KBM-7 (cell line): ENCODE measurements at regions not wholly inside any gene's neighbourhood (a gene's known extent, or its start where the extent isn't known, plus 50 kb on each side); places are given as distances from the start of the nearest gene placed in this dataset.
A peak's percentile ranks its signal among the peaks of the same experiment; 100 is the strongest.
"Not testable (repeated sequence)": the region's sequence is repeated elsewhere in the genome, so short reads cannot be mapped to it uniquely, and the experiment has no call there.

ENCODE experiments used
- DNase-seq: peaks from one replicate; pipeline ENCODE4 v3.0.0-alpha.2; 2015
- in situ Hi-C: fragments of 300-500 bp; cut with MboI; formaldehyde crosslinking; loops from 2 replicates; pipeline ENCODE4 v1.14.3; 2020; ENCODE audit warnings: low sequenced_read_pairs, low pct_unique_long_range_greater_than_20kb, mixed read lengths

DNA sequence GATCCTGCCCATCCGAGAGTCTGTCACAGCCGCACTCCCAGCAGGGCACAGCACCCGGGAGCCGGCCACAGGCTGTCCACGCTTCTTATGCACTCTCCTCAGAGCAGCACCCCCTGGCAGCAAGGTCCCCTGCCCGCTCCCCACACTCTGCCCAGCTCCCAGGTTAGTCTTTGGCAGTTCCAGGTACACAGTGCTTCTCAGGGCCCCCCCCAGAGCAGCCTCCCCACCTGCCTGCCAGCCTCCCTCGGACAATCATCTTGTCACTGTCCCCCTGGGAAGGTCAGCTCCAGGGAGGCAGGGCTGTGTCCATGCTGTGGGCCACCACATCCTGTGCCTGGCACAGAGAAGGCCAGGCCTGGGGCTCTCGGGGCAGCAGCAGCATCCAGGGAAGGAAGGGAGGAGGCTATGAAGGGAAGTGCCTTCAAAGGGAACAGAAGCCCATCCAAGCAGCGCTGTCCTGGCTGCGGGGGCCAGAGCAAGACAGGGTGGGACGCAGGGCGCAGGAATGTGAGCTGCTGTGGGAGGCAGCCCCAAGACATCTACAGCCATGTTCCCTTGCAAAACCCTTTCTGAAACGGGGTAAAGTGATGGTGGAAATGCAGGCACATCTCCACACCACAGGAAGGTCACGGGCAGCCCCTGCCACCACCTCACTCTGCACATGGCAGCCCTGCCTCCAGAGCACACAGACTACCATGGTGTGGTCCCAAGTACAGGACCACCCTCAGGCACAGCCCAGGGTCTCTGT, 68.6 kb upstream of the ADAMTS2 start:
- no peak for DNase-seq
- in situ Hi-C loops: no loop called here

DNA sequence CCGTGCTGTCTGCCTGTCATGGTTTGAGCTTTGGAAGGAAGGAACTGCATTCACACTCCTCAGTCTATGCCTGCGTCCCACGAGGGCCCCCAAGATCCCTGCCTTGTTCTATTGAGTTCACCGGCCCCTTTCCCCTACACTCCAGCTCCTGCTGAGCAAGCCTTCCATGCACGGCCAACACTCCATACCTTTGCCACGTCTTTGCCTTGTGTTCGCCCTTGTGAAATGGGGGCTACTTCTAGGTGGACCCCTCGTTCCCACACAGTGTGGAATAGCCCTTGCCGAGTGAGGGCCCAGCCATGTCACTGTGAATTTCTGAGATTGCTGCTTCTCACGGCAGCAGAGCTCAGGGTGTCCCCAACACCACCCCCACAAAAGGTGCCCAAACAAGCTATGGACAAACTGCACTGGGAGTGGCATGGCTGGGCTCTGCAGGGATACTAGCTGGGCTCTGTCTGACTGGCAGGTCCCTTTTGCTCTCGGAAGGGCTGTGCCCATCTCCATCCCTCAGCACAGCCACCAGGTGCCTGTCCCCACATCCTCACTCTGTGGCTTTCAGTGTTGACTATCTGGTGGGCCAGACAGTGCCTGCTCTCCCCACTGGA, 67.9 kb upstream of the ADAMTS2 start:
- in situ Hi-C loops: no loop called here
- DNase-seq: no peak

DNA sequence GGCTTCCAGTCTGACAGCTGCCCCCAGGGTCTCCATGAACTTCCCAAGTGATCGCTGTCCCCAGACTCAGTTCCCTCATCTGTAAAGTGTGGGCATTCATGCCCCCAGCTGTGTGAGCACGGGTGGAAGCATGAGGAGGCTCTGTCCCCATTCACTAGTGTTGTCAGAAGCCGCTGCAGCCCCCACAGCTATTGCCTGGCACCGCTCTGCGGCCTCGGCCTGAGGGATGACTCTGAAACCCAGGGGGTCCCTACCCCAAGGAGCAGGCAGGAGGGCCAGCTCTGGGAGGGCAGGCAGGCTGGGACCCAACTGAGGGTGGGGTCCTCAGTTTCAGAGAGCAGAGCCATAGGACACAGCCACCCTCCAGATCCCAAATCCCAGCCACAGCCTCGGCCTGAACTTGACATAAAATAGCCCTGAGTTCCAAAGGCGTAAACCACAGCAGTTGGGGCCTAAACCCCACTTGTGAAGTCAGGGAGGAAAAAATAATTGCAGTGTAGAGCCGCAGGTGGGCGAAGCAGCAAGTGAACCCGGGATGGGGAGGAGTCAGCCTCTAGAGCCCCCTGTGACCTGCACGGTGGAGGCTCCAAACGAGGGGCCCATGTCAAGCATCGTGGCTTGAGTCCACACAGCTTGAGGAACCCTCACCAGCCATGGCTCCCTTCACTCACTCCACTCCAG, 66.0 kb upstream of the ADAMTS2 start:
- in situ Hi-C loops: no loop called here
- DNase-seq: no peak

DNA sequence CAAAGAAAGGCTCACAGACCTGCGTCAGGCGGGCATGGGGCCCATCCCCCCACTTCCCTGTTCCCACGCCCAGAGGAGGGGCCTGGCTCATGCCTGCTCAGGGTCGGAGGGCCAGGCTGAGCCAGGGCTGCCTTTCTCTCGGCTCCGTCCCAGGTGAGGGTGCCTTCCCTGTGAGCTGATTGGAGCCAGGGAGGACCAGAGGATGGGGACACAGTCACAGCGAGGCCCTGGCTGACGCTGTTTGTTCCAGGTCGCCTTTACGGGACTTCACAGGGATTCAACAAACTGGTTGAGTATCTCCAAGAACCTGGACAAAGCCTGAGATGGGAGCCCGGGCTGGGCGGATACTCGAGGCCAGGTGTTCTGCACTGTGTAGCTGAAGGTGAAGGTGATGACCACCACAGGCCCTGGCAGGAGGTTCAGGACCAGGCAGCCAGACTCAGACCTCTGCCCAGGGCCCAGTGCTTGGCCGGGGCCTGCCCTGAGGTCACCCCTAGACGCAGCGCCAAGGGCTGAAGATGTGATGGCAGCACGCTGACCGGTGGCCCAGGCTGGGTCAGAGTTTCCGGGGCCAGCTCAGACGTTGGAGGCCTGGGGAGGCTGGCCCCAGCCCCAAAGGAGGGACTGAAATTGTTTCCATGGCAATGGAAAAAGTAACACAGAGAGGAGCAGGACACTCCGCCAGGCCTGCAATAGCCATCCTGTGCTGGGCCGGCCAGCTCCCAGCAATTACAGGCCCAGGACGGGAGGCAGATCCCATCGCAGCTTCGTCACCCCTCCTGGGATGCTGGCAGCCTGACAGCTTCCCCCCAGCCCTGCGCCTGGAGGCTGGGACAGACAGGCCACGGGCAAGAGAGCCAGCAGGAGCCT, 65.3 kb upstream of the ADAMTS2 start:
- in situ Hi-C loops: no loop called here

DNA sequence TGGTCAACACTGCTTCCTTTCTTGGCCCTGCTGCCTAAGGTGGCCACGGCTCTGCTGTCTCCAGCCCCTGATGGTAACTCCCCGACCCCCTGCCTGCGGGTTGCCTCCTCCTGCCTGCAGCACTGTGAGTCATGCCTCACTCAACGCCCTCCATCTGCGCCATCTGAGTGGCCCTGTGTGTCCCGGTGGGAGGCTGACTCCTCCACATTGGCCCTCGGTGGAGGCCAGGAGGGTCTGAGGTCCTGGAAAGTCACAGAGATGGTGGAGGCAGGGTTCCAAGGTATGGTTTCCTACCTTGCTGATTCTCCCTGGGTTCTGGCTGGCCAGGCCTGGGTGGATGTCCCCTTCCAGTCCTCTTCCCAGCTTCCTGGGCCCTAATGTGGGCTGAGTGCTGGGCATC, 64.5 kb upstream of the ADAMTS2 start:
- no peak for DNase-seq
- in situ Hi-C loops: no loop called here

More for the DNA sequence above, 65.3 kb upstream of the ADAMTS2 start:
- no peak for DNase-seq

DNA sequence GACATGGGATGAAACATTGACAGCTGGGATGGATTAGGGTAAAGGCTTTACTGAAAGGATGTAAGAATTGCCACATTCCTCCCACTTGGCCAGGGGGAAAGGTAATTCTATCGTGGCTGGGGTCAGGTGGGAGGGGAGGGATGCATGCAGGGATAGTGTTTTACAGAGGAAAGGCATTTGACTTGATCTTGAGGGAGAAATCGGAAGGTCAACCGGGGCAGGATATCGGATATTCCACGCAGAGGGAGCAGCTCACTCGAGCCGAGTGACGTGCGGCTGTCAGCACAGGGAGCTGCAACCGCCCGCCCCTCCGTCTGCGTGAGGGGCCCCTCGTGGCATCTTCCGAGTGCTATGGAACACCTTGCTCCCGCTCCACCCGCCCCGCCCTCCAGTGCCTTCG, 63.4 kb upstream of the ADAMTS2 start:
- in situ Hi-C loops: no loop called here

DNA sequence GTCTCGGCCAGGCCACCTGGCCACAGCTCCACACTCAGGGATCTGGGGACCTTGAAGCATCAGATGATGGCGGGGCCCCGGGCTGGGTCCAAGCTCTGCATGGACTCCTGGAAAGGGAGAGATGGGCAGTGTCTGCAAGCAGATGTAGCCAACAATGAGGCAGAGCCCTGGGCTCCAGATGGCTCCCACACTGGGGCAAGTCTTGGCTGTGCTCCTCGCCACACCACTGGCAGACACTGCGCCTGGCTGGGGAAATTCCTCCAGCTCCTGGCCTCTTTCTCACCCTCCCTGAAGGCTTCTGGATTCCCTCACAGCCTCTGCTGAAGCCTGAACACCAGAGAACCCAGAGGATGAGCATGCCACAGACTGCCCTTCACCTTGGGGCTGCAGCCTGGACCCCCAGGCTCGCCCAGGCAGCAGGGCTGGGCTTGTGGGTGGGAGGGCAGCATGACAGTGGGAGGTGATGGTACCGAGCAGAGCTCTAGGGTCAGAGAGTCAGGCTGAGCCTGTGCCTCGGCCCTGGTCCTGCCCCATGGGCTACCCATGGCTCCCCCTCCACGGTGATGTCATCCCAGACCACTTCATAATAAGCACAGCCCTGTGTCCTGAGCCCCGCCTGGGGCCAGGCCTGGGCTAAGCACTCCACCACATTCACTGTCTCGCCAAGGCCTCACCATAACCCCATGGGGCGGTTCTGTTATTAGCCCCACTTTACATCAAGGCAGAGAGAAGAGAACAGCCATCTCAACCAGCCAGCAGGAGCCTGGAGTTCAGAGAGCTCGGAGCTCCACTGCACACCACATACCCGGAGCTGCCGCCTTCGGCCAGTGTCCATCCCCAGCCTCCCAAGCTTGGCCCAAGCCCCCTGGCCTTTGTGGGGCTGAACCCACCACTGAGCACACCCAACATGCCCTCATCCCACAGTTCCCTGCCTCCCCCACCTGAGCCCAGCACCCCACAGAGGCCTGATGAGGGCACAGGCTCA, 62.2 kb upstream of the ADAMTS2 start:
- in situ Hi-C loops: no loop called here
- DNase-seq: no peak

More for the DNA sequence above, 63.4 kb upstream of the ADAMTS2 start:
- no peak for DNase-seq

DNA sequence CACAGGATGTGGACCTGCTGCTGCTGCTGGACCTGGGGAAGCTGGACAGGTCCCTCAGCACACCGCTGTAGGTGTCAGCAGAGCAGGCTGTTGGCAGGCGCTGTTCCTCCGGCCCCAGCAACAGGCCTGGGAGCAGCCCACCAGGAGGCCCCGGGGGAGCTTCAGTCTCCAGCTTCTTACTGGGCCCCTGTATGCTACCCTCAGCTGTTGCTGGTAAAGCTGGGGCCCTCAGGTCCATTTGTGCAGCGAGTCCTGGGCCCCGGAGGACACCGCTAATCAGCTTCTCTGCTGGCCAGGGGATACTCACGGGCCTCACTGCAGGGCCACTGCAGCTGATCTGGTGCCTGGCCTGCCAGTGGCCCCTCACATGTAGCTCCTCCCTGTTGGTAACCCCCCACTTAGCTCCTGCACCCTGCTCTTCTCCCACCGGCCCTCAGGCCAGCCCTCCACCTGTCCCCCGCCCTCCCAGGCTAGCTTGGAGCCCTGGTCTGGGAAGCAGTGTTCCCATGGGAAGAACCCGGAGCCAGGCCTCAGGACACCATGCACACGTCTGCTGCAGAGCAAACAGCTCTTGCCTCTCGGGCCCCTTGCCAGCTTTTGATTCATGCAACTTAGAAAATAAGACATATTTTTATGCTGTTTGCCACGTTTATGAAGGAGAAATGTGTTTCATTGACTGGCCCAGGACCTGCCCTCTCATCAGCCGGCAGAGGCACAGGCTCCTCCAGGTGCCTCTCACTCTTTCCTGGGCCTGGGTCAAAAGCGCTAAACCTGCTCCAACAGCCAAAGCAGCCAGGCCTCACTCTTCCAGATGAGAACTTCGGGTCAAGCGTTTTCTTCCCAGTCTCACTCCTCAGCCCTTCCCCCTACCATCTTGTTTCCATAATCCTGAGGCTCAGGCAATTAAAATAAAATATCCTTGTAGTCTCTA, 61.0 kb upstream of the ADAMTS2 start:
- in situ Hi-C loops: no loop called here
- no peak for DNase-seq

DNA sequence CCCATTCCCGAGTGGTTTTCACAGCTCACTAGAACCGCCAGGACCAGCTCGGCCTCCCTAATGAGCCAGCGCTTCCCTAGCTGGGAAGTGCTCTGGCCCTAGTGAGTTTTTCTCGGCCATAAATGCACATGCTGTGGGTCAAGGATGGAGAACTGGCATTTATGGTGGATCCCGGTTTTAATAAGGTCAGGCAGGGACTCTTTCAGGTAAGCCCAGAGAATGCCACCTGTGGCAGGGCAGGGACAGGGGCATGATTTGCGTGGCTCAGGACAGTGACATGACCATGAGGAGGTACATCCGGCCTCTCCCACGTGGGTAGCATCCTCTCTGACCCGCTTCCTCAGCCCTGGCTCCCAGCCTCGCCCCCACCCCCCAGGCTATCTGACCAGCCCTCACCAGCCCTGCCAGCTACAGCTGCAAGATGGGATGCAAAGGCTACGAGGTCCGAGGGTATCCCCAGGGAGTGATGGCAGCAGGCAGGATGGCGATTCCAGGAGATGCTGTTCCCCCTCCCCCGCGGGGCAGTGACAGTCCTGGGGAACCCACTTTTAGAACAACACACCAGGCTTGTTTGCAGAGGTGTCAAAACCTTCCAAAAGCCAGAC, 60.3 kb upstream of the ADAMTS2 start:
- no peak for DNase-seq
- in situ Hi-C loops: no loop called here

DNA sequence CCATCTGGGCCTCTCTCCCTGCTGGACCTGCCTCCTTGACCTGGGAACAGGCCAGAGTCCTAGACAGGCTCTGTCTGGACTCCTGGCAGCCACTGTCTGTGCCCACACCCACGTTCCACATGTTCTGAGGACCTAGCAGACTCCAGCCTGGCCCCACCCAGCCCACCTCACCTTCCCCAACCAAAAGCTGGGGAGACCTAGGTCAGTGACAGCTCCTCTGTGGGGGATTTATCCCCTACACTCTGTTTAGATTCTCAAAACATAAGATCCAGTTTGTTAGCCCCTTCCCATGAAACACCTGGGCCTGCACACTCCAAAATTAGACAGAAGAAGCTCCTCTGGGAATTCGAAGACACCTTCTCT, 59.8 kb upstream of the ADAMTS2 start:
- in situ Hi-C loops: no loop called here
- no peak for DNase-seq

DNA sequence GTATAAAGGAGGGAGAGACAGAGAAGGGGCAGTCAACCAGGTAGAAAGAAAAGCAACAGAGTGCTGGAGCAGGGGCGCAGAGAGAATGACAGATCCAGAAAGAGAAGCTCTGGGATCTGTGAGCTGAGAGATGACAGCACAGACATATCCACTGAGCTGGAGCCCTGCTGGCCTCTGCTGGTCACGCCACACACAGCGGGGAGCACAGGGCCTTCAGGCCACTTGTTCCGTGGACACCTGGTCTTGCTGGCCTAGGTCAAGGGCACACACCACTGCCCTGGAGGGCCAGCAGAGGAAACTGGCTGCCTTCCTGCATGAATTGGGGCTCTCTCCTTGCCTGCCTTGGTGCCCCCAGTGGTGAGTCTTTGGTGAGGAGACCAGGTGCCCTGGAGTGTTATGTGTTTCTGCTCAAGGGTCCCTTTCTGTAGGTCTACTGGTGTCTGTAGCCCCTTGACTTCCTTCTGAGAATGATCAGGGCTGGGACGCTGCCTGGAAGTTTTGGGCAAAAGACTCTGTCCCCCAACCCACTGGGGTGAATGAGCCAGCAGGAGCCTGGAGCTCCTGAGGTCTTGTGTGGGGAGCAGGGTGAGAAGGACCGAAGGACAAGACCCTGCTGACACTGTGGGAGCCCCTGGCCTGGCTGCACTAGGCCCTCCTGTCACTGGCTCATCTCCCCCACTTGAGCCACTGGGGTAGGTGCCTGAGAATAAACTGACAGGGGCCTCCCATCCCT, 59.2 kb upstream of the ADAMTS2 start:
- no peak for DNase-seq
- in situ Hi-C loops: no loop called here

DNA sequence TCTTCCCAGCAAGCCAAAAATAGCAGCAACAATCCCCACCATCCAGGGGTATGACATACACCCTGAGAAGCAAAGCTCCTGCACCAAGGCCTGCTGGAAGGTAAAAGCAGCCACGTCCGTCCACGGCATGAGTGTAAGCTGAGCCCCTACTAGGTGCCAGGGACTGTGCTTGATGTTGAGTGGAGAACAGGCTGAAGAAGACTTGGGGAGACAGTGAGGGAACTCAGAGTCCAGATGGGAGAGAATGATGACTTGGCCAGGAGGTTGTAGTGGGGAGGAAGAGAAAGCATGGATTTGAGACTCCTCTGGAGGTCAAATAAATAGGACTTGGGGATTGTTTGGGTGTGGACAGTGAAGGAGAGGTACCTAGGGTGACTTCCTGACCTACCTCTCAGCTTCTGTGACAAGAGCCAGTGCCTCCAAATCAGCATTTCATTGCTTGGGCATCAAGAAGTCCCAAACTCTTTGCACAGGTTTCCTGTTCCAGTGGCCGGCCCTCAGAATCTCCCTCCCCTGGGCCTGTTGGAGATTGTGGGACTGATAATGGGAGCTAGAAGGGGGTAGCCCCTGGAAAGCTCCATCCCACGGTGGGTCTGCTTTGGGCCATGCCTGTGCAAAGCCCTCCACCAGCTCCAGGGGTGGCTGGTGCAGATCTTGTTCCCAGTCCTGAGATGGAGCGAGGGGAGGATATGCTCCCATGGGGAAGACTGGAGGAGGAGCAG, 58.3 kb upstream of the ADAMTS2 start:
- DNase-seq: no peak
- in situ Hi-C loops: no loop called here

DNA sequence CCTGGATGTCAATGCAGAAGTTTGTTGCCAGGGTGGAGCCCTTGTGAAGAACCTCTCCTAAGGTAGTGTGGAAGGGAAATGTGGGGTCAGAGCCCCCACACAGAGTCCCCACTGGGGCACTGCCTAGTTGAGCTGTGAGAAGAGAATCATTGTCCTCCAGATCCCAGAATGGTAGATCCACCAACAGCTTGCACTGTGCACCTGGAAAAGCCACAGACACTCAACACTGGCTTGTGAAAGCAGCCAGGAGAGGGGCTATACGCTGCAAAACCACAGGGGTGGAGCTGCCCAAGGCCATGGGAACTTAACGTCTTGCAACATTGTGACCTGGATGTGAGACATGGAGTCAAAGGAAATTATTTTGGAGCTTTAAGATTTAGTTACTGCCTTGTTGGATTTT, 55.2 kb upstream of the ADAMTS2 start:
- DNase-seq, in situ Hi-C loops: not testable (repeated sequence)

DNA sequence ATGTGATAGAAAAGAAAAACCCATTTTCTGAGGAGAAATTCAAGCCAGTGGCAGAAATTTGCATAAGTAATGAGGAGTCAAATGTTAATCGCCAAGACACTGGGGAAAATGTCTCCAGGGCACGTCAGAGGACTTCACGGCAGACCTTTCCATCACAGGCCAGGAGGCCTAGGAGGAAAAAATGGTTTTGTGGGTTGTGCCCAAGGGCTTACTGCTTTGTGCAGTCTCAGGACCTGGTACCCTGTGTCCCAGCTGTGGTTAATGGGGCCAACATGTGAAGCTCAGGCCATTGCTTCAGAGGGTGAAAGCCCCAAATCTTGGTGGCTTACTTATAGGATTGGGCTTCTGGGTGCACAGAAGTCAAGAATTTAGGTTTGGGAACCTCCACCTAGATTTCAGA, 54.8 kb upstream of the ADAMTS2 start:
- in situ Hi-C loops: no loop called here
- DNase-seq: no peak

DNA sequence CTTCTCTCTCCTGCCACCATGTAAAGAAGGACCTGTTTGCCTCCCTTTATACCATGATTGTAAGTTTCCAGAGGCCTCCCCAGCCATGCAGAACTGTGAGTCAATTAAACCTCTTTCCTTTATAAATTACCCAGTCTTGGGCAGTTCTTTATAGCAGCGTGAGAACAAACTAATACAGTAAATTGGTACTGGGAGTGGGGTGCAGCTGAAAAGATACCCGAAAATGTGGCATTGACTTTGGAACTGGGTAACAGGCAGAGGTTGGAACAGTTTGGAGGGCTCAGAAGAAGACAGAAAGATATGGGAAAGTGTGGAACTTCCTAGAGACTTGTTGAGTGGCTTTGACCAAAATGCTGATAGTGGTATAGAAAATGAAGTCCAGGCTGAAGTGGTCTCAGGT, 54.1 kb upstream of the ADAMTS2 start:
- in situ Hi-C loops, DNase-seq: not testable (repeated sequence)

DNA sequence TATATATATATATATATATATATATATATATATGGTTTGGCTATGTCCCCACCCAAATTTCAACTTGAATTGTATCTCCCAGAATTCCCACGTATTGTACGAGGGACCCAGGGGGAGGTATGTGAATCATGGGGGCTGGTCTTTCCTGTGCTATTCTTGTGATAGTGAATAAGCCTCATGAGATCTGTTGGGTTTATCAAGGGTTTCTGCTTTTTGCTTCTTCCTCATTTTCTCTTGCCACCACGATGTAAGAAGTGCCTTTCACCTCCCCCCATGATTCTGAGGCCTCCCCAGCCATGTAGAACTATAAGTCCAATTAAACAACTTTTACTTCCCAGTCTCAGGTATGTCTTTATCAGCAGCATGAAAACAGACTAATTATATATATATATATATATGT, 52.3 kb upstream of the ADAMTS2 start:
- peak; percentile 45 for DNase-seq
- in situ Hi-C loops: no loop called here
